Fibroblast of villous mesenchyme (primary cell): ENCODE measurements at regions not wholly inside any gene's neighbourhood (a gene's known extent, or its start where the extent isn't known, plus 50 kb on each side); places are given as distances from the start of the nearest gene placed in this dataset.

ENCODE experiments used
- DNase-seq: peaks from one replicate; pipeline ENCODE4 v3.0.0-alpha.2; 2010; ENCODE audit warnings: low read depth
- H3K4me3 ChIP-seq: 2 replicates; pipeline ENCODE4 v1.5.1; 2011; ENCODE audit warnings: low read depth, mild to moderate bottlenecking, low read length
- CTCF ChIP-seq: IDR thresholded peaks from 2 replicates; pipeline ENCODE4 v1.5.1; 2012; ENCODE audit warnings: low read depth, mild to moderate bottlenecking, low read length; ENCODE audit not compliant: insufficient read depth

- no peak for TF ChIP-seq CTCF
- no peak for DNase-seq
- H3K4me3 ChIP-seq = no peak overlapping the region
Observed at GRCh38 chr6:9623985-9624384, 790.9 kb downstream of the TFAP2A start.

GRCh38 chr6:9623228-9623832 lies 791.5 kb downstream of the TFAP2A start:
- TF ChIP-seq CTCF = no peak
- H3K4me3 ChIP-seq = no peak overlapping the region
- DNase-seq = no peak

GRCh38 chr6:9621276-9621675 lies 793.6 kb downstream of the TFAP2A start:
- H3K4me3 ChIP-seq = no peak overlapping the region
- TF ChIP-seq CTCF = no peak
- DNase-seq = no peak

- H3K4me3 ChIP-seq = no peak overlapping the region
- no peak for DNase-seq
- TF ChIP-seq CTCF = no peak
Observed at GRCh38 chr6:9620687-9621086, 794.2 kb downstream of the TFAP2A start.

- no peak for DNase-seq
- no peak for TF ChIP-seq CTCF
- H3K4me3 ChIP-seq = no peak overlapping the region
Observed at GRCh38 chr6:9620263-9620662, 794.6 kb downstream of the TFAP2A start.

- H3K4me3 ChIP-seq = no peak overlapping the region
- no peak for DNase-seq
- no peak for TF ChIP-seq CTCF
Observed at GRCh38 chr6:9614778-9615177, 800.1 kb downstream of the TFAP2A start.

GRCh38 chr6:9612489-9612888 lies 802.4 kb downstream of the TFAP2A start:
- peak; percentile 5 for DNase-seq
- H3K4me3 ChIP-seq = no peak overlapping the region
- TF ChIP-seq CTCF = no peak
